ENCODE measurements at regions not wholly inside any gene's neighbourhood (a gene's known extent, or its start where the extent isn't known, plus 50 kb on each side); places are given as distances from the start of the nearest gene placed in this dataset.

DNA sequence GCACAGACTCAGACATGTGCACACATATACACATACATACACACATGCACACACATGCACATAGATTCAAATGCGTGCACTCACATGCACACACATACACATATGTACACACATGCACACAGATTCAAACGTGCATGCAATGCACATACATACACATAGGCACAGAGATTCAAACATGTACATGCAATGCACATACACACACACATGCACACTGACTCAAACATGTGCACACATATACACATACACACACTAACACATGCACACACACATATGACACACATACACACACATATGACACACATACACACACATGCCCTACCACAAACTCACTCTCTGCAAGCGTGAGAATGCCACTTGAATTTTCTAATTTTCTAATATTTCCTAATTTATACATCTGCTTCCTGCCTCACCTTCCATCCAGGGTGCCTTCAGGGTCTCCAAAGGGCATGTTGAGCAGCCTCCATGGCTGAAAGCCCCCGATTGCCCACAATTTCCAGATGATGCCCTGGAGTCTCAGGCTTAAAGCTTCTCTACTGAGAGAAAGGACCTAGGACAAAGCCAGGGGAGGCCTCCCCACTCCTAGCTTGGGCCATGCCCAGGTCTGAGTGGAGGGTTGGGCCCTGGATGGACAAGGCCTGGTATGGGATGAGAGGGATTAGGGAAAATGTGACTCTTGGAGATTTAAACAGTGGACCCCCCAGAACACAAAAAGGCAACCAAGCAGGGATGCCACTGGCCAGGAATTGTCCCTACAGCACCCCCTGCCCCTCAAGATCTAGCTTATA is 487.1 kb downstream of the TCERG1L start:
- DNase-seq (no peak), ATAC-seq (no peak)

DNA sequence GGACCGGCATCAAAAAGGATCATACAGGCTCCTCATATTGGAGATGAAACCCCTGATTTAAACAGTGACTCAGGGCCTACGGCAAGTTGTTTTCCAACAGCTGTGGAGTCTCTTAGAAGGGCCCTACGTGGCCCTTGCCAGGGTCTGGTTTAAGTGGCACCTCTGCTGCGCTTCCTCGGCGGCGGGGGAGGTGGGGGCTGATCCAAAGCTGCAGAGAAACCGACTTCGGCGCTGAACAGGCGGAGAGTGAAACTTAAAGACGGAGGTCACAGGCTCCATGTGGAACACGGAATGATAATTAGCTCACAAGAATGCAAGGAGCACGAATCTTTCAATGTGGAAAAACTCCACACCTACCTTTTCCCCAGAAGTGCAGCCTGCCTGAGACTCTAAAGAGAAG is 477.9 kb downstream of the TCERG1L start:
- ATAC-seq (no peak), DNase-seq (no peak)

DNA sequence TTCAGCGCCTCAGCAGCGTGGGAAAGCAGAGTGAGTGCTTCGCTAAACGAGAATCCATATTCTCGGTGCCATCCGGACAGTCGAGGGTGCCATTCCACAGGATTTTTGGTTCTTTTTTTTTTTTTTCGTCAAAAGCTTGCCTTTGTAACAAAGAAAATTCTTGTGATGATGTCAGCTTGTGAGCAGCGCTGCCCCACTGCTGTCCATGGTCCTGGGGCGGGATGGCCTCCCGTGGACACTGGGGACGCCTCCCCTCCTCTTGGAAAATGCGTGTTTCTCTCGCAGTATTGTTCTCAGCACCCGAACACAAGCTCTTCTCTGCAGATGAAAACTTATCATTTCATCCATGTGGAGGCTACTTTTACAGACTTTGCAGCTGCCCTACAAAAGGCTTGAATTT is 477.4 kb downstream of the TCERG1L start:
- no peak for DNase-seq

DNA sequence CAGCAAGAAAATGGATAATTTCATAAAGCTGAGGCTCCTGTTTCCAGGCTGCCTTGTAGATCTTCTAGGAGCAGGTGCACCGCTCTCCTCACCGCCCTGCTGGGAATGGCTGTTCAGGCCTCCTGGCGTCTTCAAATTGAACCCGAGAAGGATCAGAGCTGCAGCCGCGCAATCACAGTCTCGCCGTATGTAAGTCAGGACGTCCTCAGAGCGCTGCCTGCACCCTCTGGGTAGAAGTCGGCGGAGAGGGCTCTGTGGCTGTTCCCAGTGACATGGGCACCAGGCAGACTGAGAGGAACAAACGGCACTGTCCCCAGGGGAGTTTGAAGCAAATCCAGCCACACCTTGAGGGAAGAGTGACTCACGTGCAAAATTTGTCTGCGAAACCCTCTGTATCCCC is 476.9 kb downstream of the TCERG1L start:
- no peak for DNase-seq
- no peak for ATAC-seq

More for the DNA sequence above, 477.4 kb downstream of the TCERG1L start:
- ATAC-seq: no peak

DNA sequence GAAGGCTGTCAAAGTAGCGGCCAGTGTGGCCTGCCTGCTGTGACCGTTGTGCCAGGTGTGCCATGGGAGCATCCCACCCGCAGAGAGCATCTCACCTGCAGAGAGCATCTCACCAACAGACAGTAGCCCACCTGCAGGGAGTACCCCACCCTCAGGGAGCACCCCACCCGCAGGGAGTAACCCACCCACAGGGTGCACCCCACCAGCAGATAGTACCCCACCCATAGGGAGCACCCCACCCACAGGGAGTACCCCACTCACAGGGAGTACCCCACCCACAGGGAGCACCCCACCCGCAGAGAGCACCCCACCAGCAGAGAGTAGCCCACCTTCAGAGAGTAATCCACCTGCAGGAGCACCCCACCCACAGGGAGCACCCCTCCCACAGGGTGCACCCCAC is 476.5 kb downstream of the TCERG1L start:
- no peak for DNase-seq
- ATAC-seq: no peak

DNA sequence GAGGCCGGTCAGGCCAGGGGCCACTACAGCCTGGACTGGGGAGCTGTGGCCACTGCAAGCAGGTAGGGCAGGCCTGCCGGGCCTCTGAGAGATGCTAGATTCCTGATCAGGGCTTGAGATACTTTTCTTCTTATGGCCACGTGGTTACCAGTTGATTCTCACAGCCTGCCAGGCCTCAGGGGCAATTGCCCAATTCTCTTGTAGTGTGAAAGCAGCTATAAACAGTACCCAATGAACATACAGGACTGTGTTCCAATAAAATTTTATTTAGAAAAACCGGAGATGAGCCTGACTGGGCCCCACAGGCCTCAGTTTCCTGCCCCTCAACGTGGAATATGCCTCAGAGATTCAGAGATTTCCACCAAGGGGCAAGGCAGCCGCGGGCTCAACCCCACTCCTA is 475.2 kb downstream of the TCERG1L start:
- ATAC-seq: no peak
- no peak for DNase-seq

DNA sequence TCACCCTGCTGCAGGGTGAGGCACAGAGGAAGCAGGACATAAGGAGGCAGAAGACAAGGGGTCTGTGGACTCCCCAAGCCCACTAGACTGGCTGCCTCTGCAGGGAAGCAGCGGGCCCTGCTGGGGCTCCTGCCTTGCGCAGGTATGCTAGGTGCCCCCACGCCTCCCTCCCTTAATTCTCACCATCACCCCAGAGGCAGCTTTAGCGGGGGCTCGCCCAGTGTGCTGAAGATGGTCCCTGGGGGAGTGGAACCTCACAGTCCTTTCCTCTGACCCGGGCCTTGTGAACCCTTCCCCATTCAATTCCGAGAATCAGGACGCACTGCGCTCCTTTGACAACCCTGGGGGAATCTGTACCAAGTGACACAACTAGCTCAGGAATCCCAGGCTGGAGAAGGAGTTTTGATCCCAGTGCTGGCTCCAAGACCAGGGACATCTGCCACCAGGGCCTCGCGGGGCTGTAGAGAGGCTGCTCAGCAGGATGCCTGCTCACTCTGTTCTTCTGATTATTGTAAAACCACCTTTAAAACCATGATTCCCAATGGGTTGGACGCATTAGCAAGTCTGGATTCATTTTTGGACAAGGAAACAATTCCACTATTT is 468.4 kb downstream of the TCERG1L start:
- ATAC-seq: peak; percentile 19
- no peak for DNase-seq

DNA sequence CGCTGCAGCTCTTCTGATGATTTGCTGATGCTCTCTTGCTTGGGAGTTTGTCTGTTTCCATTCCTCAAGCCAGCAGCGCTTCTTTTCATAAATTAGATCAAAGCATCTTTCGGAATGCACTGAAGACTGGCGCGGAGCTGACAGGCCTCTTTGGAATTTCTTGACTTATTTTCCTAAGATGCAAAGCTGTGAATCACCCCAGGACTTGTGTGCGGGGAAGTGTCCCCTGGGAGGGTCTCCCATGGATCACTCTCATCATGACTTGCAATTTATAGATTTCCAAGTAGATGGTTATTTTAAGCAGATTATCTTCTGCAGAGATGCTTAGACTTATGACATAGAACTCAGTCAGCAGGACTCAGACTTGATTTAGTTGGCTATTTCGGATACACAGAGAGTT is 467.2 kb downstream of the TCERG1L start:
- DNase-seq (no peak), ATAC-seq (no peak)

DNA sequence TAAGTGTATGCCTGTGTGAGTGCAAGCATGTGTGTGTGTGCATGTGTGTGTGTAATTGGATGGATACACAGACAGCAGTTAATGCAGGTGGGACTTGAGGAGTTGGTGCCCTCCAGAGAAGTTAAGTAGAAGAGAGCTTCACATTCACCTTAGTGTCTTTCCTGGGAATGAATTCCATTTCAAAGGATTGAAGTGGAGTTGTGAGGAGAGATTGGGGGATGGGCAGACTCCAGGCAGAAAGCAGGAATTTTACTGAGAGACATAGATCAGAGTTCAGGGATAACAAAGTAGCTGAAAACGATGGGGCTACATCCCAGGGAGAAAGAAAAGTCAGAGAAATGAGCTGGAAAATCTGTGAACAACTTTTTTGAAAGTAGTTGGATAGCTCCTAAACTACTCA is 464.4 kb downstream of the TCERG1L start:
- DNase-seq: no peak
- no peak for ATAC-seq

DNA sequence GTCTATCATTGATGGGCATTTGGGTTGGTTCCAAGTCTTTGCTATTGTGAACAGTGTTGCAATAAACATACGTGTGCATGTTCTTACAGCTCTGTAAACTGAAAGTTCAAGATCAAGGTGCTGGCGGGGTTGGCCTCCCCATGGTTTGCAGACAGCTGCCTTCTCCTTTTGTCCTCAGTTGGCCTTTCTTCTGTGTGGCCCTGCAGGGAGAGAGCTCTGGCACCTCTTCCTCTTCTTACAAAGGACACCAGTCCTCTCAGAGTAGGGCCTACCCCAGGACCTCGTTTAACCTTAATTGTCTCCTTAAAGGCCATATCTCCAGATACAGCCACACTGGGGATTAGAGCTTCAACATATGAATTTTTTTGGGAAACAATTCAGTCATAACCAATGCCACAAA is 462.7 kb downstream of the TCERG1L start:
- no peak for ATAC-seq
- DNase-seq: no peak

DNA sequence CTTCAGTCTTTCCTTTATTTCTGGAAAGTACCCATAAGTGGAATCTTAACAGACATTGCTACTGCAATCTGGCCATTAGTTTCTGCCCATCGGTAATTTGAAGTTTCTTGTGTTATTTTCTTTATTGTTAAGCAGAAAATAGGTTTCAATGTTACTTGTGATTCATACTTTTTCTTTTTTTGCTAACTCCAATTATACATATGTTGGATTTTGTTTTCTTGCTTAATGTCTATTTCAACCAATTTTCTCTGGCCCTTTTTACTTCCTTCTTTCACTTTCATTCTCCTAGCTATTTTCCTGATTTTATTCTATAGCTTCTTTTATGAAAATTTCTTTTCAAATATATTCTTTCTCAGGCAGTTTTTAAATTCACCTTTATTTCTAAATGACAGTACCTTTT is 457.4 kb downstream of the TCERG1L start:
- DNase-seq (no peak), ATAC-seq (no peak)

DNA sequence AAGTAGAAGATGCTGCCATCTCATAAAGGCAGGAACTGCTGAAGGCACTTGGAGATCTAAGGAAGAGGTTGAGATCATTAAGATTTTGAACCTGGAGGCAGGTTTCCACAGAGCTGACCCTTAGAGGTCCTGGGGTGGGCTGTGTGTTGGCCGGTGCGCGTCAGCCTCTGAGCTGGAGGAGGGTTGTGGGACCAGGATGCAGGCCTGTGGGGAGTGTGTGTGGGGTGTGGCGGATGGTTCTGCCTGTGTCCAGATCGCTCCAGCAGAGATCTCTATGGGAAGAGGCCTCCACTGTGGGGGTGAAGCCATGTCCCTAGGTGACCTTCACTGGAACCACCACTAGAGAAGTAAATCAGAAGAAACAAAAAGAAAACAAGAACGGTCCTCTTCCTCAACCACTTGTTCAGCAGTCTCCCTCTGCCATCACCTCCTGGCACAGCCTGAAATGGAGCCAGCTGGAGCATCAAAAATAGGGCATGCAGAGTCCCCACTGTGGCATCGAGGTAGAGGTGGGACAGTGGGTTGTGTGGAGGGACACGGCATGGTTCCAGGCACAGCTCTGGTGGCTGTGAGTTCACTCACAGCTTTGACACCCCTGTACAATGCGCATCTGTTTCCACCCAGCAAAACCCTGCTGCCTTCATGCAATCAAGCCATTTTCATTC is 453.8 kb downstream of the TCERG1L start:
- ATAC-seq (no peak), DNase-seq (no peak)

DNA sequence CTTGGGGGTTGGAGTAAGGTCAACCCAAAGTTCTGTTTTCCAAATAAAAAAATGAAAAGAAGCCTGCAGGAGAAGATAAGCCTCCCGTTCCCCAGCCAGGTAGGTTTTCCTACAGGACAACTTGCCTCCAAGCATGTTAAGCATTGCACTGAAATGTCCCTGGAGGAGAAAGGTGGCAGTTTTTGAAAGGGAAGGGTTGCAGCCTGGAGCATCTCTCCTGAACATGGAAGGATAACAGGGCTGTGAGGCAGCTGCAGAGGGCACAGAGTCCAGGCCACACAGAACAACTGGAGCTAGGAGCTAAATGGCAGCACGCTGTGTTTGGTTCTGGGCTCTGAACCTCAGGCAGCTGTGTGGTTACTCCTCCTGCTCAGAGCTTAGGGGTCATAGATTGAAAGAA is 452.9 kb downstream of the TCERG1L start:
- DNase-seq (no peak), ATAC-seq (no peak)

DNA sequence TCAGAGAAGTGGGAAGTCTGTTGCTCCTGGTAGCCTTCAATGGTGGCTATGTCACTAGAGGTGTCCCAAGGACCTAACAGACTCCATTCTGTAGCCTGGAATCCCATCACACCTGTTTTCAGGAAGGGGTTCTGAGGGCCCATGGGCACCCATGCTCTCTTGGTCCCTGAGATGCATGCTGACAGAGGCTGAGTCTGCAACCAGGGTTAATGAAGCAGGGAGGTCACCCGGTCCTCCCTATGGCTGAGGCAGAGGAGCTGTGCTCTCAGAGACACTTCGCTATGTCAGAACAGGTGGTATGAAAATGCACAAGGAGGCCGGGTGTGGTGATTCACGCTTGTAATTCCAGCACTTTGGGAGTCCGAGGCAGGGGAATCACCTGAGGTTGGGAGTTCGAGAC is 452.1 kb downstream of the TCERG1L start:
- DNase-seq (no peak), ATAC-seq (no peak)

DNA sequence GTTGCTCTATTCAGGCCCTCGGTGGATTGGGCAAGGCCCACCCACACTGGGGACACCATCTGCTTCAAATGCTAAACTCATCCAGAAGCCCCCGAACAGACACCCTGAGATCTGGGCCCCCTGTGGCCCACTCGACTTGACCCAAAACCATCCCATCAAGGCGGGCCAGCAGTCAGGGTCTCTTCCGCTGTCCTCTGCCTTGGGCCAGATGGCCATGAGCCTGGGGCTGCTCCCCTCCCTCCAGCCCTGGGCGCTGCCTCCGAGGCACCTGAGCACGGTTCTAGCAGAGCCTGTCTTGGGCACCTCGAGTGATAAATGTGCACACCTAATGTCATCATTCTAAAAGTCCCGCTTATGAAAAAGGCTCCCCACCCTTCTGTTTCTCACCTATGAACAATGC is 449.4 kb downstream of the TCERG1L start:
- DNase-seq (no peak), ATAC-seq (no peak)

DNA sequence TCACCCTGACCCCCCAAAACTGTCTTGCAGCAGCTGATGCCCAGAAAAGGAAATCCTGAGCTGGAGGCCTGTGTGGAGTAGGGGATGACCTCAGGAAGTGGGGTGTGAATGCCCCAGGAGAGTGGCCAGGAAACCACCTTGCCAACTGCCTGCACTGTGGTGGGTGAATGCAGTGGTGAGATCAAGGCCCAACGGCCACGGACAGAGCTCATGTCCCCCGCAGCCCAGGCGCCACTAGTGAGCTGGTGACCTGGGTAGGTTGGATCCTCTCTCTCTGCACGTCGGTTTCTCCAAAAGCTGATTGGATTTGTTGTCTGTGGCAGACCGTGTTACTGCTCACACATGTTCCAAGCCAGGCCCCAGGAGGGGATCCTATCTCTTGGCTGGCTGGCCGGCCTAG is 448.9 kb downstream of the TCERG1L start:
- DNase-seq: no peak
- ATAC-seq: no peak

DNA sequence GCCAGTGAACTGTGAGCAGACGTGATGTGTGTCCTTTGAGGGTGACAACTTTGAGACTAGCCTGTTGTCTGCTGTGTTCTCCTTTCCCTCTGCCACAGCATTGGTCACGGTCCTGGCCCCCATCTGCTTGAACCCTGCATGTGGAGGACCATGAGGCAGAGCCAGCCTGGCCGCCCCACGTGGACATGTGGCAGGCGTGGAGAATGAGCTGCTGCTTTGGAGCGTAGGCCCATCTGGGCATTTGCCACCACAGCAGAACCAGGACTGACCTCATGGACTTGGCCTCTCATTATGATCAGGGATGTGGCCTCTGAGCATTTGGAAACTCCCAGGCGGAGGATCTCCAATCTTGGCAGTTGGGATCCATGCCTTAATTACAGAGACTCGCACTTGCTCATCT is 448.5 kb downstream of the TCERG1L start:
- DNase-seq (no peak), ATAC-seq (no peak)

DNA sequence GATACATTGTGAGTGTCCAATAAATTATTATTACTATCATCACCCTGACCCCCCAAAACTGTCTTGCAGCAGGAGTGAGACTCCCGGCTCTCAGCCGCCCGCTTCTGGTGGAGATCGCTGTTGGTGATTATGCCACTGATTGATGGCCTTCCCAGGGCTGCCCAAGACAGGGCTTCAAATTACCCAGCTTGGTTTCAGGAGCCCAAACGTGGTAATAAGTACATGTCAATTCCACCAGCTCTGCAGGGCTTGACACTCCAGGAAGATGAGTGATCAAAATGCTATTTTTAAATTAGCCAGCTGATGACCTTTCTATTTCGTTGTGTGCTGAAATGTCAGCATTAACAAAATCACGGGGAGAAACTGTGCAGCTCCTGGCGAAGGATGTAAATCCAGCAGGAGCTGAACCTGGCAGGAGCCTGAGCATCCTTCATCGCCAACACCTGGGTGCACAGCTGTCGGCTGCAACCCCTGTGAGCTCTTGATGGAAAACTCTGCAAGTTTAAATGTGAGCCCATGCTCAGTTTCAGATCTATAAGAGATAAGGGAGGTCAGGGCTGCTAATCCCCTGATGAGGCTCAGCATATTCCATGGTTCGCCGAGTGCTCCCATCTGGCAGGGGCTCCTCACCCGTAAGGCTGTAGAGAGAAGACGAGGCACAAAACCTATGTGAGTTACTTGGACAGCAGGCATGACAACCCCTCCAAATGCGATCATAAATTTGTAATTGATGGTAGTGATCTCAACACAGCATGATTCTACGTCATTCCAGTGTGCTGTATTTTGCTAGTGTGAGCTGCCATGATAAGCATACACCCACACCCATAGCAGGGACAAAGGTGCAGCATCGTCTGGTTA is 446.3 kb downstream of the TCERG1L start:
- DNase-seq (no peak), ATAC-seq (no peak)

DNA sequence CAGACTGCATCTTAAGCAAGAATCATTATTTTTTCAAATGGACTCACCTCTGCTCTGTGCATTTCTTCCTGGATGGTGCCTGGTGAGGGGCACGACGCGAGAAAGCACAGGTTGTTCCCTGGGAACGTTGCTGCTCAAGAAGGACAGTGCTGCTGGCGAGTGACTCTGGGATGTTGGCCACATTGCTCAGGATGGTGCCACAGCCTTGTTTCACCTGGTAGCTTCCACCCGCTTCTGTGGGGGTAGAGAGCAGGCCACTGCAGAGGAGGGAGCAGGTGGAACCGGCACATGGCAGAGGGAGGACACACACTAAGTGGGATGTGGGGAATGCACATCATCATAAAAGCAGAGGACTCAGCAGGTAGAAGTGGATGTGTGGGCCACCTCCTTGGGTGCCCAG is 444.7 kb downstream of the TCERG1L start:
- ATAC-seq (no peak), DNase-seq (no peak)

DNA sequence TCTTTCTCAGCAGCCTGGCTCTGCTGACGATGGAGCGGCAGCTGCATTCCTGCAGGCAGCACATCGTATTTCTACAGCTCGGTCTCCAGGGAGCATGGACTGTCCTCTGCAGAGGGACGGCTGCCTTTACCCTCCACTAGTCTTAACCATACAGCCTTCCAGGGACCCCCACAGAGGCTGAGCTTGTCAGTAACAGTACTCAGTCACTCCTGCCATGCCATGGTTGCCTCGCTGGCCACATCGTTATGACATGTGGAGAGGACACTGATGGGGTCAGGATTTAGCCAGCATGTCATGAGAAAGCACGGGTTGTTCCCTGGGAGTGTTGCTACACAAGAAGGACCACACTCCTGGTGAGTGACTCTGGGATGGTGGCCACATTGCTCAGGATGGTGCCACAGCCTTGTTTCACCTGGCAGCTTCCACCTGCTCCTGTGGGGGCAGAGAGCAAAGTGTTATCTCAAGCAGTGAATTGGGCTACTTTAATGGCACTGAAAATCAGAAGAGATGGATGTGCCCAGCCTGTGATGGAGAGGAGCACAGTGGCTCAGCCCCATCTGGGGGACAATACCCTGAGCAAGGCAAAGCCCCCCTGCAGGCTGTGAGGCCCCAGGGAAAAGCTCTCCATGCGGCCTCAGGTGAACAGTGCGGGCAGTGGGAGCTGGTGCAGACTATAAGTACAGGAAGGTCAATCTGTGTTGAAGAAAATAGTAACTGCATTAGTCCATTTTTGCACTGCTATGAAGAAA is 443.9 kb downstream of the TCERG1L start:
- ATAC-seq (no peak), DNase-seq (no peak)

DNA sequence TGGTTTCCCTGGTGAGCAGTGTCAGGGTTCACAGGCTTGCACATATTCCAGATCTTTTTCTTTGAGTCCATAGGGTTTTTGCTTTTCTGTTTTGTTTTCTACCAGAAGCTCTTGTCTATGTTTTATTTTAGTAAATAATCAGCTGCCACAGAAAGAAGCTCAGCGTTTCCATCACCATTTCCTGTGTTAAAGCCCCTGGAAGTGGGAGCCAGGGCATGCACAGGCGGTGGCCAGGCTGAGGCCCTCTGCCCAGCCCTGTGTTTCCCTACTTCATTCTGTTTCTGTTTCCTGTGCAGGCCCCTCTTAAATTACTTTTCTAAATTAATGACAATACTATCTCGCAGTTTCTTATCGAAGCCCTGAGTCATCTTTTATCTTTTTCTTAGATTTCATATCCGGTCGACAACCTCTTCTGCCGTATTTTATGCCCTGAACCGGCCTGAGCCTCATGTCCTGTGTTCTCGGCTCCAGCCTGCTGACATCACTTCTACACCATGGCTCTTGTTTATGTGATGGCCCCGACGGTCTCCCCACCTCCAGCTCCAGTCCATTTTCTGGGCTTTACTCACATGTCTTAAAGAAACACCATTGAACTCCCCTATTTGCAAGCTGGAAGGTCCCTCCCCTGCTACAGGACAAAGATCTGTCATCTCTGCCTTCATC is 442.2 kb downstream of the TCERG1L start:
- no peak for ATAC-seq
- no peak for DNase-seq

Data from stimulated activated naive CD8-positive, alpha-beta T cell treated with anti-CD3 and anti-CD28 coated beads, Interleukin-15, Interleukin-2, amounts not matched to agents 100 U/mL and 50 U/mL, for 24 hours (primary cell).